GM18499 (cell line): ENCODE measurements at regions not wholly inside any gene's neighbourhood (a gene's known extent, or its start where the extent isn't known, plus 50 kb on each side); places are given as distances from the start of the nearest gene placed in this dataset.
A peak's percentile ranks its signal among the peaks of the same experiment; 100 is the strongest.

Experiments
- ATAC-seq: cut with Tn5 transposase; IDR thresholded peaks from one replicate; pipeline ENCODE4 v1.9.1; 2021; ENCODE audit warnings: moderate number of reproducible peaks; ENCODE audit not compliant: insufficient read depth, unreplicated experiment

DNA sequence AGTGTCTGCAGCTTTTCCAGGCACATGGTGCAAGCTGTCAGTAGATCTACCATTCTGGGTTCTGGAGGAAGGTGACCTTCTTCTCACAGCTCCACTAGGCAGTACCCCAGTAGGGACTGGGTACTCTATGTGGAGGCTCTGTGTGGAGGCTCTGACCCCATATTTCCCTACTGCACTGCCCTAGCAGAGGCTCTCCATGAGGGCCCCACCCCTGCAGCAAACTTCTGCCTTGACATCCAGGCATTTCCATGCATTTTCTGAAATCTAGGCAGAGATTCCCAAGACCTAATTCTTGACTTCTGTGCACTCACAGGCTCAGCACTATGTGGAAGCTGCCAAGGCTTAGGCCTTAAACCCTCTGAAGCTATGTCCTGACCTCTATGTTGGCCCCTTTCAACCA is 1060.0 kb downstream of the NAALADL2 start:
- no peak for ATAC-seq

DNA sequence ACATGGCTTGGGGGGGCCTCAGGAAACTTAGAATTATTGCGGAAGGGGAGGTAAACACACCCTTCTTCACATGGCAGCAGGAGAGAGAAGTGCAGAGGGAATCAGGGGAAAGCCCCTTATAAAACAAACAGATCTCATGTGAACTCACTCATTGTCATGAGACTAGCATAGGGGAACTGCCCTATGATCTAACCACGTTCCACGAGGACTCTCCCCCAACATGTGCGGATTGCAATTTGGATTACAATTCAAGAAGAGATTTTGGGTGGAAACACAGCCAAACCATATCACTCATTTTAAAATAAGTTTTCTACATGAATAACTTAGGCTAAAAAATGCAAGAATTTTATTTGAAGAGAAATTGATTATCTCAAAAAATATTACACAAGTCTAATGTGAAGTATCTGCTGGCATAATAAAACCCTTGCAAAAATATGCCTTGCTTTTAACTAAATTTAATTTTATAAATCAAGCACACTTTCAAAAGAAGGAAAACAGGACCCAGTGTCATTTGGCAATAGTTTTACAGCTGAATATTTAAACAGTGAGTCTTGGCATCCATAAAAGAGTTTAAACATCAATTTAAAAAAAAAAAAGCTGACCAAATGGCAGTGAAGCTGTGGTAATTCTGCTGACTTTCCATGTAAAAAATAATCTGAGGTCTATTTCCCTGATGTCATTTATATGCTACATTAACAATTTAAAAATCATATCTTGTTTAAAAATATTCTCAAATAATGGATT is 1057.2 kb downstream of the NAALADL2 start:
- no peak for ATAC-seq

GRCh38 chr3:175914785-175915184 is 1055.7 kb downstream of the NAALADL2 start:
- peak; percentile 83 for ATAC-seq

DNA sequence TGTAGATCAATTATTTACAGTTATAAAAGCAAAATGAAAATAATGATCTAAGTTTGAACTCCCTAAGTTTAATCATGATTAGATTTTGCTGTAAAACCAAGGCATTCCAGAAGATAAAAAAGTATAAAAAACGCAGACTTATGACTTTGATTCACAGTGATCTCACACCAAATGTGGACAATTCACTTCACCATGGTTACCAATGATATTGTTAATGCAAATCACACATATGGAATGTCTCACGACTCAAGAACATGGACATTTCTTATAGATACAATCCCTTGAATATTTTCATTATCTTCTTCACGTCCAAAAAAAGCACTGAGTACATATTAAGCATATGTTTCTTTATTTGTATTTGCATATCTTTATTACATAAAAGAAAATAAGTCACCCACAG is 1054.2 kb downstream of the NAALADL2 start:
- no peak for ATAC-seq

- ATAC-seq: no peak
These were observed 1052.8 kb downstream of the NAALADL2 start for GRCh38 chr3:175911937-175912336.

DNA sequence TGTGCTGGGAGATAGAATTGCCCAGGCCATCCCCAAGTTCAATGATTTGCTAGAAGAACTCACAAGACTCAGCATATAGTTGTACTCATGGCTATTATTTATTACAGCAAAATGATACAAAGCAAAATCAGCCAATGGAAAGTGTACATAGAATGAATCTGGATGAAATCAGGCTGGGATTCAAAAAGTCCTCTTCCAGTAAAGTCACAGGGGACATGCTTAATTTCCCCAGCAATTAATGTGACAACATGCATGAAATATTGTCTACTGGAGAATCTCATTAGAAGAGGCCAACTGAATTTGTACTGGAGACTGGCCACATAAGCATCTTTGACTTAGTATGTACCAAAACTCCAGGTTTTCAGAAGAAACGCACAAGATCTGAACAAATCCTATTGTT is 1043.1 kb downstream of the NAALADL2 start:
- no peak for ATAC-seq

GRCh38 chr3:175898194-175898593 is 1039.1 kb downstream of the NAALADL2 start:
- ATAC-seq: no peak

GRCh38 chr3:175896655-175897054 is 1037.5 kb downstream of the NAALADL2 start:
- no peak for ATAC-seq

DNA sequence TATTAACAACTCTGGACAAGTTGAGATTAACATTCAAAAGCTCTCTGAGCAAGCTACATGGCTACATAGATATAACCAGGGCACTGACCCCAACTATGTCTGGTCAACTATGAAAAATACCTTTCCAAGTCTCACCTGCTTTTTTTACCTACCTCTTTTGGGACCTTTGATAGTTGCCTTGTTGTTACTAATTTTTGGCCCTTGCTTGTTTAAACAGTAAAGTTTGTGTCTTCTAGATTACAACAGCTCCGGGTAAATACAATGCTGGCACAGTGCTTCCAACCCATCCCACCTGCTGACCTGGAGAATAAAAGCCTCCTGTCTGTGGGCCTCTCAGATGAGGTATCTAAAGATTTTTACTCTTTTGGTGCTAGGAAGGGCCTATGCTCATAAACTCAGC is 1036.6 kb downstream of the NAALADL2 start:
- no peak for ATAC-seq

DNA sequence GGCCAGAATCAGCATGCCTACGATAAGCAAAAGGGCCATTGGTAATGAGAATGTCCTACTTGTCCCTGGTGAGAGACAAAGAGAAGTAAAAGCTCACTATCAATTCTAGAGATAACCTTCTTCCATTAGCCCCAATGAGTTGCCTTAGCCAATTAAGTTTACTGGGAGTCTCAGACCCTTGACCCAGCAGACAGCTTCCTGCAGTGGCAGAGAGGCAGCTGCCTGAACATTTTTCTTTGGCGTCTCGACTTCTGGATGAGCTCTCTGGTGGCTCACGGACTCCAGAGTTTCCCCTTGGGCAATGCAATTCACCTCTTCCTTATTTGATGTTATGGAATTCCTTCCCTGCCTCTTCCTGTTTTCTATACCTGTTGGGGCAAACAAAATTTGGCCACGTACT is 1034.4 kb downstream of the NAALADL2 start:
- no peak for ATAC-seq

DNA sequence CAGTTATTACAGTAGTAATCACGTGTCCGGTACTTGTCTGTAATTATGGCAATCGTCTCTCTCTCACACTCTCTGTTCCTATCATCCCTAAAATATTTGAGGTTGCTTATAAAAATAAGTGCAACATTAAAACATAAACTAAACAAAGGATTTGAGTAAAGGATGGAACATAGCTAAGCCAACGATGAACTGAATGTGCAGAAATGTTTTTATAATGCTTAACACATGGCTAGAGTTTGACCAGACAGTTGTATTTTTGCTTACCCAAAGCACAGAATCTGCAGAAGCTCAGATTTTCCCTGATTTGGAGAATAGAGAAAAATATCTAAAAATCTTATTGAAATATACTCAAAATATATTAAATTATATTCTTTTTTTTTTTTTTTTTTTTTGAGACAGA is 1030.9 kb downstream of the NAALADL2 start:
- ATAC-seq: no peak

GRCh38 chr3:175885231-175885766 is 1026.2 kb downstream of the NAALADL2 start:
- no peak for ATAC-seq

- no peak for ATAC-seq
These were observed 1020.3 kb downstream of the NAALADL2 start for GRCh38 chr3:175879417-175879816.

DNA sequence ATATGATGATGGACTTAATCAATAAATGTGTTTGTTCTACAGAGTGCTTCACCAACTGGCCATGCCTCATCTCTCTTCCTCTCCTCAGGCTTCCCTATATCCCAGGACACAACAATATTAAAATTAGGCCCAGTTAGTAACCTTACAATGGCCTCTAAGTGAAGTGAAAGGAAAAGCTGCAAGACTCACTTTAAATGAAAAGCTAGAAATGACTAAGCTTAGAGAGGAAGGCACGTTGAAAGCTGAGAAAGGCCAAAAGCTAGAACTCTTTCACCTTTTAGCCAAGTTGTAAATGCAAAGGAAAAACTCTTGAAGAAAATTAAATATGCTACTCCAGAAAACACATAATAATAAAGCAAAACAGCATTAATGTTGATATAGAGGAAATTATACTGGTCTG is 1010.3 kb downstream of the NAALADL2 start:
- ATAC-seq: peak; percentile 93

DNA sequence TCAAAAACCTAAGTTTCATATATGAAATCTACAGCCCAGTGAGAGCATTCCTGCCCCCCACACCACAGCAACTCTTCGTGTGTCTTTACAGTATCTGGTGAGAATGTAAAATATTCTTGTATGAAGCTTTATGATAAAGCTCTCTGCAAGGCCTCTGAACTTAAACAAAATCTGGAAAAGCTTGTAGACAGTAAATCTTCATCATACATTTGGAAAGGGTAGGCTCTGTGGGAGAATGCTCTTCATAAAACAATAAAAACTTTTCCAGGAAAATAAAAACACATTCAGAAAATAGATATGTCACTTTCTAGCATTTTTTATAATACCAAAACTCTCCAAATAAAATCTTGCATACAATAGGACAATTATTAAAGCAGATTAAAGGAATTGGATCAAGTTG is 1009.5 kb downstream of the NAALADL2 start:
- no peak for ATAC-seq

- no peak for ATAC-seq
These were observed 1006.6 kb downstream of the NAALADL2 start for GRCh38 chr3:175865724-175866123.

GRCh38 chr3:175861916-175862315 is 1002.8 kb downstream of the NAALADL2 start:
- ATAC-seq: no peak
